ENCODE measurements at regions not wholly inside any gene's neighbourhood (a gene's known extent, or its start where the extent isn't known, plus 50 kb on each side); places are given as distances from the start of the nearest gene placed in this dataset.
"Not testable (repeated sequence)": the region's sequence is repeated elsewhere in the genome, so short reads cannot be mapped to it uniquely, and the experiment has no call there.

GRCh38 chr3:34869696-34870095 is 769.6 kb upstream of the ARPP21 start:
- no peak overlapping the region for H3K4me3 ChIP-seq
- no peaks in the 10 kb centered on the region for H3K4me1 ChIP-seq (replicated peaks)
- no peaks in the 10 kb centered on the region for H3K9me3 ChIP-seq (replicated peaks)
- no peaks in the 10 kb centered on the region for H3K27me3 ChIP-seq (replicated peaks)
- no peaks in the 10 kb centered on the region for H3K36me3 ChIP-seq
- no peak overlapping the region for H3K27ac ChIP-seq
- no peak for DNase-seq (ENCODE audit: low read depth in 1 of 2, low spot score in 2 of 2)

DNA sequence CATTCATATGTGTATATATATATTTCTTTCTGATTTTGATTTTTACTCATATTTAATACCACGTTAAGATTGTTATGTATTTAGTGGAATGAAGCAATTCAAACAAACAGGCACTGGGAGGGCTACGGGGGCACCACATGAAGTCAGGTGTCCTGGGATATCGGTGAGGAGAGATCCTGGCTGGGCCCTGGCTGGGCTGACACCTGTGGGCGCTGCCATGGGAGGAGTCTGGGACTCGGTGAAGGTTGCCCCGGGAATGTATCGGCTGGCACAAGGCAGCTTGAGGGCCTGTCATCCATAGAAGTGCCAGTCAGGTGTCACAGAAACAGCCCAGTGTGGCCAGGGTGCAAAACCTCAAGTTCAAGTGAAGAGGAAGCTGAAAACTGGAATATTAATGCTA is 766.9 kb upstream of the ARPP21 start:
- Histone ChIP-seq H3K27ac (no peak overlapping the region), H3K36me3 (no peaks in the 10 kb centered on the region)

DNA sequence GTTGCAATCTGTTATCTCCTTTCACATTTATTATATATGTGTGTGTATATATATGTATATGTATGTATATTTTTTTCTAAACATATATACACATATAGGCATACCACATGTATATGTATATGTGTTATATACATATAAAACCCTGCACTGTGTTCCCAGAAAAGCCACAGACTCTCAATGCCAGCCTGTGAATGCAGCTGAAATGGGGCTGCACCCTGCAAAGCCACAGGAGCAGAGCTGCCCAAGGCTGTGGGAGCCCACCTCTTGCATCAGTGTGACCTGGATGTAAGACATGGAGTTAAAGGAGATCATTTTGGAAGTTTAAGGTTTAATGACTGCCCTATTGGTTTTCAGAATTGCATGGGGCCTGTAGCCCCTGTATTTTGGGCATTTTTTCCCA is 762.3 kb upstream of the ARPP21 start:
- H3K4me1 ChIP-seq (replicated peaks), result no peaks in the 10 kb centered on the region
- no peak overlapping the region for H3K27ac ChIP-seq
- no peaks in the 10 kb centered on the region for H3K9me3 ChIP-seq (replicated peaks)
- H3K36me3 ChIP-seq, result no peaks in the 10 kb centered on the region
- DNase-seq (ENCODE audit: low read depth in 1 of 2, low spot score in 2 of 2), result no peak
- H3K4me3 ChIP-seq, result no peak overlapping the region
- no peaks in the 10 kb centered on the region for H3K27me3 ChIP-seq (replicated peaks)

More for the DNA sequence above, 766.9 kb upstream of the ARPP21 start:
- Histone ChIP-seq H3K9me3 (replicated peaks) (no peaks in the 10 kb centered on the region), H3K4me3 (no peak overlapping the region), H3K27me3 (replicated peaks) (no peaks in the 10 kb centered on the region), H3K4me1 (replicated peaks) (no peaks in the 10 kb centered on the region)
- no peak for DNase-seq (ENCODE audit: low read depth in 1 of 2, low spot score in 2 of 2)

DNA sequence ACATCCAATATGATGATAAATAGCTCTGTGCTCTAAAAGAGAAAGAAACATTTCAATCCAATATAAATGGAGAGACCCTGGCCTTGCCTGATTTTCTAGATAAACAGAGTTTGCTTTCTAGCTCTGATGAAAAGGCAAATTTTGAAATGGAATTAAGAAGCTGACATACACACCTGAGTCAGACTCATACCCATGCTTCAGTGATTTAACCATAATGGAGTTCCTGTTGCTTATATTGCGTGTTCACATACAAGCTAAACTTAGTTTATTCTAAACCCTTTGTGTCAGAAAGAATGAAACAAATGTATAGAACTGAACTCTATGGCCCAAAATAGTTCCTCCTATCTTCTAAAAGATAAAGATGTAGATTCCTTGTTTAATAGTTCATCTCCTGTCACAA is 760.8 kb upstream of the ARPP21 start:
- no peak overlapping the region for H3K27ac ChIP-seq
- H3K4me1 ChIP-seq (replicated peaks), result no peaks in the 10 kb centered on the region
- H3K9me3 ChIP-seq (replicated peaks), result no peaks in the 10 kb centered on the region
- H3K36me3 ChIP-seq, result no peaks in the 10 kb centered on the region
- DNase-seq (ENCODE audit: low read depth in 1 of 2, low spot score in 2 of 2), result no peak
- no peak overlapping the region for H3K4me3 ChIP-seq
- H3K27me3 ChIP-seq (replicated peaks), result no peaks in the 10 kb centered on the region

DNA sequence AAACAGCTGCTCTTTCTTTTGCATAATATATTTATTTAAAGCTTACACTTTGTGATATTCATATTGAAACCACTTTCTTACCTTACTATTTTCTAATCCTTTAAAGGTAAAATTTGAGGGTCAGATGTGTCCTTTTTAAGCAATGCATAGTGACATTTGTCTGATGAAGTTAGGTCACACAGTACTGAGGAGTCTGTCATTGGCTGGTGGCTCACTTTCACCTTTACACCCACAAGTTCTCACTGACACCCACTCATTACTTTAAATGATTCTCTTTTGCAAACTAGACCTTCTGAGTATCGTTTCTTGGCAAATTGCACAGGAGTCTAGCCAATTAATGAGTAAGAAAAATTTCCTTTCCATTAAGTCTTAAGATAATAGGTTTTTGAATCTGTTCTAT is 758.3 kb upstream of the ARPP21 start:
- Histone ChIP-seq H3K4me3 (no peak overlapping the region), H3K27me3 (replicated peaks) (no peaks in the 10 kb centered on the region), H3K36me3 (no peaks in the 10 kb centered on the region), H3K4me1 (replicated peaks) (no peaks in the 10 kb centered on the region), H3K9me3 (replicated peaks) (no peaks in the 10 kb centered on the region), H3K27ac (no peak overlapping the region)
- DNase-seq (ENCODE audit: low read depth in 1 of 2, low spot score in 2 of 2), result no peak

- Histone ChIP-seq H3K4me3 (no peak overlapping the region), H3K36me3 (no peaks in the 10 kb centered on the region), H3K9me3 (replicated peaks) (no peaks in the 10 kb centered on the region), H3K27me3 (replicated peaks) (no peaks in the 10 kb centered on the region), H3K4me1 (replicated peaks) (no peaks in the 10 kb centered on the region), H3K27ac (no peak overlapping the region)
- DNase-seq (ENCODE audit: low read depth in 1 of 2, low spot score in 2 of 2), result no peak
Observed at GRCh38 chr3:34882764-34883163, 756.6 kb upstream of the ARPP21 start.

DNA sequence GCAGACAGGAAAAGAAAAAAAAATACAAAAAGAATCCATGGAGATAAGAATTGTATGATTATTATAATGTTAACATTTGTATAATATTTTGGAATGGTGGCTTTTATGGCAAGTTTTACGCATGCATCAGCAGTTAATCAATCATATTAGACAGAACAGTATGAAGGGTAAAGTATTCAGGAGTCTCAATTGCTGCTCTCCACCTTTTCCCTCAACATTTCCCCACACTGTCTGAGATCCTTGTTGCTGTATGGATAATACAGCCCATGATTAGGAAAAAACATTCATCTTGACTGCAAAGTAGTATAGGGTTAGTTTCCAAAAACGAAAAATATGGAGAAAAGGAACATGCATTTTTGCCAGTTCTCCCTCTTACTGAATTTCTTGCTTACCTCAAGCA is 755.3 kb upstream of the ARPP21 start:
- DNase-seq (ENCODE audit: low read depth in 1 of 2, low spot score in 2 of 2), result no peak
- no peak overlapping the region for H3K4me3 ChIP-seq
- no peaks in the 10 kb centered on the region for H3K27me3 ChIP-seq (replicated peaks)
- no peaks in the 10 kb centered on the region for H3K9me3 ChIP-seq (replicated peaks)
- H3K27ac ChIP-seq, result no peak overlapping the region
- H3K4me1 ChIP-seq (replicated peaks), result no peaks in the 10 kb centered on the region
- H3K36me3 ChIP-seq, result no peaks in the 10 kb centered on the region

GRCh38 chr3:34886443-34886842 is 752.9 kb upstream of the ARPP21 start:
- no peaks in the 10 kb centered on the region for H3K9me3 ChIP-seq (replicated peaks)
- H3K27ac ChIP-seq, result no peak overlapping the region
- H3K36me3 ChIP-seq, result no peaks in the 10 kb centered on the region
- no peaks in the 10 kb centered on the region for H3K4me1 ChIP-seq (replicated peaks)
- no peaks in the 10 kb centered on the region for H3K27me3 ChIP-seq (replicated peaks)
- DNase-seq (ENCODE audit: low read depth in 1 of 2, low spot score in 2 of 2), result no peak
- H3K4me3 ChIP-seq, result no peak overlapping the region

- DNase-seq (ENCODE audit: low read depth in 1 of 2, low spot score in 2 of 2), result no peak
- no peak overlapping the region for H3K4me3 ChIP-seq
- H3K9me3 ChIP-seq (replicated peaks), result no peaks in the 10 kb centered on the region
- no peaks in the 10 kb centered on the region for H3K4me1 ChIP-seq (replicated peaks)
- no peak overlapping the region for H3K27ac ChIP-seq
- H3K27me3 ChIP-seq (replicated peaks), result no peaks in the 10 kb centered on the region
- H3K36me3 ChIP-seq, result no peaks in the 10 kb centered on the region
Observed at GRCh38 chr3:34889641-34890040, 749.7 kb upstream of the ARPP21 start.

GRCh38 chr3:34890247-34890646 is 749.1 kb upstream of the ARPP21 start:
- no peak for DNase-seq (ENCODE audit: low read depth in 1 of 2, low spot score in 2 of 2)
- H3K9me3 ChIP-seq (replicated peaks), result no peaks in the 10 kb centered on the region
- no peaks in the 10 kb centered on the region for H3K36me3 ChIP-seq
- no peak overlapping the region for H3K4me3 ChIP-seq
- H3K27ac ChIP-seq, result no peak overlapping the region
- no peaks in the 10 kb centered on the region for H3K27me3 ChIP-seq (replicated peaks)
- no peaks in the 10 kb centered on the region for H3K4me1 ChIP-seq (replicated peaks)

- no peak overlapping the region for H3K4me3 ChIP-seq
- no peaks in the 10 kb centered on the region for H3K4me1 ChIP-seq (replicated peaks)
- H3K9me3 ChIP-seq (replicated peaks), result no peaks in the 10 kb centered on the region
- no peaks in the 10 kb centered on the region for H3K36me3 ChIP-seq
- no peak for DNase-seq (ENCODE audit: low read depth in 1 of 2, low spot score in 2 of 2)
- H3K27me3 ChIP-seq (replicated peaks), result no peaks in the 10 kb centered on the region
- H3K27ac ChIP-seq, result no peak overlapping the region
Observed at GRCh38 chr3:34891941-34892340, 747.4 kb upstream of the ARPP21 start.

DNA sequence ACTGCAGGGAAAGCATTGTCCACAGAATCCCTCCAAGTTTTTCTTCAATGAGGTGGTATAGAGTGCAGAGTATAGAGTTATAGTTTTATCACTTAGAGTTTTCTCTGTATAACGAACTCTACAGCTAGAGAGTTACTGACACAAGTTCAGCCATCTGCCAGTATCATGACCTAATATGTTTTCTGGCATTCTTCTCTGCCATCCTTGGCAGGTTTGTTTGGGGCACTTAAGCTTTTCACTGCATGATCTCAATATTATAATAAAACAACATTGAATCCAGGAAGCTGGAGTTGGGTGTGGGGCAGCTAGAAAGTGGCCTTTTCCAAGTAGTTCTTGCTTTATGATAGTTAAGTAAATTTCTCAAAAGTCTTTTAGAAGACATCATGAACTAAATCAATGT is 743.5 kb upstream of the ARPP21 start:
- H3K27me3 ChIP-seq (replicated peaks), result no peaks in the 10 kb centered on the region
- no peak for DNase-seq (ENCODE audit: low read depth in 1 of 2, low spot score in 2 of 2)
- H3K27ac ChIP-seq, result no peak overlapping the region
- H3K4me1 ChIP-seq (replicated peaks), result no peaks in the 10 kb centered on the region
- H3K9me3 ChIP-seq (replicated peaks), result no peaks in the 10 kb centered on the region
- H3K4me3 ChIP-seq, result no peak overlapping the region
- H3K36me3 ChIP-seq, result no peaks in the 10 kb centered on the region

GRCh38 chr3:34909679-34910078 is 729.6 kb upstream of the ARPP21 start:
- H3K9me3 ChIP-seq (replicated peaks); H3K4me1 ChIP-seq (replicated peaks); H3K27me3 ChIP-seq (replicated peaks); H3K4me3 ChIP-seq; DNase-seq (ENCODE audit: low read depth in 1 of 2, low spot score in 2 of 2); H3K27ac ChIP-seq; H3K36me3 ChIP-seq: not testable (repeated sequence)

- H3K27me3 ChIP-seq (replicated peaks), result no peaks in the 10 kb centered on the region
- no peaks in the 10 kb centered on the region for H3K9me3 ChIP-seq (replicated peaks)
- no peak overlapping the region for H3K4me3 ChIP-seq
- no peak for DNase-seq (ENCODE audit: low read depth in 1 of 2, low spot score in 2 of 2)
- no peaks in the 10 kb centered on the region for H3K4me1 ChIP-seq (replicated peaks)
- no peaks in the 10 kb centered on the region for H3K36me3 ChIP-seq
- no peak overlapping the region for H3K27ac ChIP-seq
Observed at GRCh38 chr3:34919025-34919424, 720.3 kb upstream of the ARPP21 start.

- H3K36me3 ChIP-seq, result no peaks in the 10 kb centered on the region
- DNase-seq (ENCODE audit: low read depth in 1 of 2, low spot score in 2 of 2), result no peak
- no peaks in the 10 kb centered on the region for H3K9me3 ChIP-seq (replicated peaks)
- H3K27me3 ChIP-seq (replicated peaks), result no peaks in the 10 kb centered on the region
- no peak overlapping the region for H3K4me3 ChIP-seq
- no peaks in the 10 kb centered on the region for H3K4me1 ChIP-seq (replicated peaks)
- no peak overlapping the region for H3K27ac ChIP-seq
Observed at GRCh38 chr3:34920806-34921205, 718.5 kb upstream of the ARPP21 start.
